ENCODE measurements at regions not wholly inside any gene's neighbourhood (a gene's known extent, or its start where the extent isn't known, plus 50 kb on each side); places are given as distances from the start of the nearest gene placed in this dataset.
"Not testable (repeated sequence)": the region's sequence is repeated elsewhere in the genome, so short reads cannot be mapped to it uniquely, and the experiment has no call there.

- FAIRE-seq (no peak), DNase-seq (ENCODE audit: low spot score) (no peak)
Measured at GRCh38 chr1:68828013-68828412, 331.1 kb upstream of the DEPDC1 start.

DNA sequence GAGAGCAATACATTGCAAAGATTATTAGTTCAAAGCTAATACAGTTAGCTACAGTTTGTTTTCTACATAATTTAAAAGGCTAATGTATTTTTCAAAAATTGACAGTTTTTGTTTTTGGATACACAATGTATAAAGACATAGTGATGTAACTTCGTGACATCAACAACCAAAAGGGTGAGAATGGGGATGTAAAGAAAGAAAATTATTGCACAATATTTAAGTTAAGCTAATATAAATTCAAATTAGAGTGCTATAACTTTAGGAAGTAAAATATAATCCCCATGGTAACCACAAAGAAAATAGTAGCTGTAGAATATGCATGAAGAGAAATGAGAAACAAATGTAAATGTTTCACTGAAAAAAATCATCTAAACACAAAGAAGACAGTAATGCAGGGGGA lies 334.4 kb upstream of the DEPDC1 start:
- FAIRE-seq (no peak), DNase-seq (ENCODE audit: low spot score) (no peak)

DNA sequence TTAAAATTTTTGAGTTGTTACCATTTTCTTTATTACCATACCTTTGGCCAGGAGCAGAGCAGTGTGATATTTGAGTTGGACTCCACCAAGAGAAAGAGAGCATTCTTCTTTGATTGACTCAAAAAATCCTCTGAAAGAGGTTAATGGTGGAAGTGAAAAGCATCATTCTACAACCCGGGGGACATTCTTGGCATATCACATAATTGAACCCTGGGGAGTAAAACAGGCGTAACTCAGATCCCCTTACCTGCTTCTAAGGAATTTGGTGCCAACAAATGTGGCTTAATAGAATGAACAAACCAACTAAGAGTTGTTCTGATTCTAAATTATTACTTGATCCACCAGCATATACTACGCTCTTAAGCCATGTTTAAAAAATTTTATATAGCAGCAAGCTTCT lies 351.1 kb upstream of the DEPDC1 start:
- FAIRE-seq = no peak
- DNase-seq (ENCODE audit: low spot score) = no peak

DNA sequence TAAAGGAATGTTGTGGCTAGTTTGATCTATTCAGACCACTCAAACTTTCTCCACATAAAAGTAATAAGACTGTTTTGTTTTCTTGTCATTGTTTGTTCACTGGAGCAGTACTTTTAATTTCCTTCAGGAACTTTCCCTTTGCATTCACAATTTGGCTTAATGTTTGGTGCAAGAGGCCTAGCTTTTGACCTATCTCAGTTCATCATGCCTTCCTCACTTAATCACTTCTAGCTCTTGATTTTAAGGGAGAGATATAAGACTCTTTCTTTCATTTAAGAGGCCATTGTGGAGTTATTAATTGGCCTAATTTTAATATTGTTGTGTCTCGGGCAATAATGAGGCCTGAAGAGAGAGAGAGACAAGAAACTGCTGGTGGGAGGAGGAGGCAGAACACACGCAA lies 371.7 kb upstream of the DEPDC1 start:
- FAIRE-seq (no peak), DNase-seq (ENCODE audit: low spot score) (no peak)

GRCh38 chr1:68873144-68873543 lies 376.3 kb upstream of the DEPDC1 start:
- no peak for DNase-seq (ENCODE audit: low spot score)
- no peak for FAIRE-seq

GRCh38 chr1:68881330-68882194 lies 384.7 kb upstream of the DEPDC1 start:
- peak; percentile 12 for DNase-seq (ENCODE audit: low spot score)
- not testable (repeated sequence) for FAIRE-seq

DNA sequence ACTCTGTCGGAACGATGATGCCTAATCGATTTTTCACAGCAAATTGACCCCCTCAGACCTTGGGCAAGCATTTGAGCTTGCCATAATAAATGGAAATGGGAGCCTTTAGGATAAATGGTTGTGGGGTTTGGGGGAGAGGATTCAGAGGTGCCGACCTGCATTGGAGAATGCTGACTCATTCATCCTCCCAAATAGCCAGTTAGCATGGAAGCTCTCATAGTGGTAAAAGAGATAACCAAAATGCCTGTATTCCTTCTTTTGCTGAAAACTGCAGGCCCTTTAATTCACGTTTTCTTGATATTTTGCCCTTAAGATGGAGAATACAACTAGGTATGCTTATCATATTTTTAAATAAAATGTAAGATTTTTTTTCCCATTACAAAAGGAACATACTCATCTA lies 392.6 kb upstream of the DEPDC1 start:
- DNase-seq (ENCODE audit: low spot score) (no peak), FAIRE-seq (no peak)

DNA sequence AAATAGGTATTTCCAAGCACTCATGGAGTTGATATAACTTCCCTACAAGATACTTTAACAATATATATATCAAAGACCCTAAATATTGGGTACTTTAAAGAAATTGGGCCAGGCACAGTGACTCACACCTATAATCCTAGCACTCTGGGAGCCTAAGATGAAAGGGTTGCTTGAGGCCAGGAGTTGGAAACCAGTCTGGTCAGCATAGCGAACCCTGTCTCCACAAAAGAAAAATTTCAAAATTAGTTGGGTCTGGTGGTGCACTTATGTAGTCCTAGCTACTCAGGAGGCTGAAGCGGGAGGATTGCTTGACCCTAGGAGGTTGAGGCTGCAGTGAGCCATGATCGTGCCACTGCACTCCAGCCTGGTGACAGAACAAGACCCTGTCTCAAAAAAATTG lies 393.9 kb upstream of the DEPDC1 start:
- no peak for DNase-seq (ENCODE audit: low spot score)
- FAIRE-seq = no peak

DNA sequence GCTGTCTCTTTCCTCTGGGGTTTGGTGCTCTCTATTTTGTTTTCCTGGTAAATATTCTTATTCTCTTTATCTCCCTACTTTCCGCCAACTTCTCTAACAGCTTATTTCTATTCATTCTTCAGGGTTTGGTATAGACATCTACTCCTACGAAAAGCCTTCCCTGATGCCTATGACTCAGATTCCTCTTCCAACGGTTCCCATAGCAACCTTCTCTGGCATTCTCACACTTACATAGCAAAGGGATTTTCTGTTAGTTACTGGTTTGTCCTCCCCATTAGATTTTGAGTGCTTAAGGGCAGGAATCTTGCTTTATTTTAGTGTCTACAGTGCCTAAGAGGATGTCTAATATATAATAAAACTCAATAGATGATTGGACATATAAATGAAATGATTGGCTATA lies 407.6 kb upstream of the DEPDC1 start:
- FAIRE-seq (no peak), DNase-seq (ENCODE audit: low spot score) (peak; percentile 20)

DNA sequence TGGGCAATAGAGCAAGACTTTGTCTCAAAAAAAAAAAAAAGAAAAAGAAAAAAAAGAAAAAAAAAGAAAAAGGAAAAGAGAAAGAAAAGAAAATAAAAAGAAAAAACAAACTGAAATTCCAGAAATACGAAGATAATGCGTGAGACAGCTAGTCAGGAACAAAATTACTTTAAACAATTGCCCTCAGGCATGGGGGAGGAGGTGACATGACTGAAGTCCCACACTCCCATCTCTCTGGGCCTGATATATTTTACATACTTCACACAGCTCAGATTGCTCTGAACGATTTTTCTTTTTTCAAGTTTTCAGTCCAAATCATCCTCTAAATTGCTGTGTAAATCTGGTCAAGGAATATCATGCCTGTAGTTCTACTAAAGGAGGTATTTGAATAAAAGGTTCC lies 409.5 kb upstream of the DEPDC1 start:
- DNase-seq (ENCODE audit: low spot score) = no peak
- no peak for FAIRE-seq

DNA sequence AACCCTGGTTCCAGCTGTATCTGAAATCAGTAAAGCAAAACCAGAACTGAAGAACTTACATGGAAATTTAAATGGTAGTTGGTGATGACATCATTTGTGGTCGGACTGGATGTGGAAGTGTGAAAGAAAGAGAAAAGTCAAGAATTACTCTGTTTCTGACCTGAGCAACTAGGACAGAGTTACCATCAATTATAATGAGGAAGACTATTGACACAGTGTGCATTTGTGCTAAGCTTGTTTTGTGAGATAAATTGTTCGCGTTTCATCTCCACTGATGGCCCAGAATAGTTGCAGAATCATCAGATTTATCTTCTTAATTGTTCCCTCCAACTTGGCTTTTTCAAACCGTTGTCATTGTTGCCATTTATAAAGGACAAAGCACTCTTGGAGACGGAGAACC lies 410.6 kb upstream of the DEPDC1 start:
- FAIRE-seq (no peak), DNase-seq (ENCODE audit: low spot score) (no peak)

GRCh38 chr1:68908316-68908715 lies 411.4 kb upstream of the DEPDC1 start:
- no peak for FAIRE-seq
- DNase-seq (ENCODE audit: low spot score) = no peak

DNA sequence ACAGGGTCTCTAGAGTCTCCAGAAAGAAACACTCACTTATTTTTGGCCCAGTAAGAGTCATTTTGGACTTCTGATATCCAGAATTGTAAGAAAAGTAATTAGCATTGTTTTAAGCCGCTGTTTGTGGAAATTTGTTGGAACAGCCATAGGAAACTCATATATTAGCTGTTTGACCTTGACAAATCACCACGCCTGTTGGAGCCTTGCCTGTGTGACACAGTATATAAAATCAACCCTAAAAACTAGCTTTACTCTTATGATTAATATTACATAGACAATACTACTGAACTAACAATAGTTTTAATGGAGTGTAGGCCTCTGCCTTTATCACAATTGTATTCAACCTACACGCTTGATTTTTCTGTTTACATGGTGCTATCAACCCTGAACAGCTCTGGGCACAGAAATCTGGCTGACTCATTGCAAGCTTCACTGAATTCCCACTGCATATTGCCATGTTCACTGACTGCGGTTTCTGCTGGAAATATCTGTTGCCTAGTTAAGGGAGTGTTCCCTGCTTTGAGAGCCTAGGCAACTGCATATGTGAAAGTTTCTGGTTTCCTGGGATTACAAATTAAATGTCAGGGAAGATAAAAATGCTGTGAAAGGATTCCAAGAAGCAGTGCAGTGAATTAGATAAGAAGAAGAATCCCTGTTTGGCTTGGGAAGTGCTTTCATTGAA lies 419.5 kb upstream of the DEPDC1 start:
- no peak for FAIRE-seq

DNA sequence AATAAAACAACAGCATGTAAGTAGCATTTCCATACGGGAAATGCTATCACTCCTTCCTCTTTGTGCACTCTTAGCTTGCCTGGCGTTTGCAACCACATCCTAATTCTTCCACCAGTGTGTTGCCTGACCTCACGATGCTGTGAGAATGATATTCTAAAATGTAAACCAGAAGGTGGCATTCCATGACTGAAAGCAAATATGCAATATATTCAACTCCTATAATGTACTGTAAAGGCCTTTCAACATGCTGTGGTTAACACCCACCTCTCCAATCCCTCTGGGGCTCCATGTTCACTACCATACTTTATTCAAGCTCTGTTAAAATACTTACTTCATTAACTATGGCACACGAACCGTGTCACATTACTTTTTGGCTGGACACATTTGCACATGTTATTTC lies 420.6 kb upstream of the DEPDC1 start:
- DNase-seq (ENCODE audit: low spot score) = no peak
- FAIRE-seq = no peak

More for the DNA sequence above, 419.5 kb upstream of the DEPDC1 start:
- peak; percentile 46 for DNase-seq (ENCODE audit: low spot score)

GRCh38 chr1:68918563-68918962 lies 421.7 kb upstream of the DEPDC1 start:
- FAIRE-seq (no peak), DNase-seq (ENCODE audit: low spot score) (no peak)

DNA sequence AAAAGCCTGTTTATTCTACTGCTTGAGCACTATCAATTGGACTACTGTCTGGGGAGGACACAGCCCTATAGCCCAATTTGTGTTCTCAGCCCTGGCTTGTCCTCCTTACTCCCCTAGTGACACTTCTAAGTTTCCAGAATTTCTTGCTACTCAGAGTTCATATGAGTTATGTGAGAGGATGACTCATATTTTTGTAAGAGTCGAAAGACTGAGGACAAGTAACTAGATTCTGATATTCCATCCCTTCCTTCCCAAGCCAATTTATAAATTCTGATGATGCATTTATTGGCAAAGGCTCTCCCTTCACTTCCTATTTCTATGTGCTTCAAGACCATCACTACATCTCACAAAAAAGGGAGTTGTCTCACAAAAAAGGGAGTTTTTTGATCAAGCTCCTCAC lies 422.2 kb upstream of the DEPDC1 start:
- no peak for FAIRE-seq
- DNase-seq (ENCODE audit: low spot score) = no peak

DNA sequence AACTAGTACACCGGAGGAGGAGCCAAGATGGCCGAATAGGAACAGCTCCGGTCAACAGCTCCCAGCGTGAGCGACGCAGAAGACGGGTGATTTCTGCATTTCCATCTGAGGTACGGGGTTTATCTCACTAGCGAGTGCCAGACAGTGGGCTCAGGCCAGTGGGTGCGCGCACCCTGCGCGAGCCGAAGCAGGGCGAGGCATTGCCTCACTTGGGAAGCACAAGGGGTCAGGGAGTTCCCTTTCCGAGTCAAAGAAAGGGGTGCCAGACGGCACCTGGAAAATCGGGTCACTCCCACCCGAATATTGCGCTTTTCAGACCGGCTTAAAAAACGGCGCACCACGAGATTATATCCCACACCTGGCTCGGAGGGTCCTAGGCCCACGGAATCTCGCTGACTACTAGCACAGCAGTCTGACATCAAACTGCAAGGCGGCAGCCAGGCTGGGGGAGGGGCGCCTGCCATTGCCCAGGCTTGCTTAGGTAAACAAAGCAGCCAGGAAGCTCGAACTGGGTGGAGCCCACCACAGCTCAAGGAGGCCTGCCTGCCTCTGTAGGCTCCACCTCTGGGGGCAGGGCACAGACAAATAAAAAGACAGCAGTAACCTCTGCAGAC lies 426.7 kb upstream of the DEPDC1 start:
- DNase-seq (ENCODE audit: low spot score); FAIRE-seq: not testable (repeated sequence)

DNA sequence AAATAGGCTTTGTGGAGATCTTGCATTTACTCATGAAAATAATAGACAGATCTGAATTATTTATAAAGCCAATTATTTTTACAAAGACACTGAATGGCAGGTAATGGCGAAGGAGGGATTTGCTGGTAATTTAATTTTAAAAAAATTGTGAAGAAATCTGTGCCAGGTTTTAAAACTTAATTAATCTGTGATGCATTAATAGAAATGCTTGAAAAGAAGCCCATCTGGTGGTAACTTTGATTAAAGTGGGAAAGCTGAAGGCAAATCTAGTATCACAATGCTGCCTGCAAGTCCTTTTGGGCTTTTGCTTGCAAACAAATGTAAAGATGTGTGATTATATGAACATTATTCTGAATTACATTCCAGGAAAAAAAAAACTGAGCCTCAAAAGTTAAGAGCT lies 433.2 kb upstream of the DEPDC1 start:
- FAIRE-seq = no peak
- DNase-seq (ENCODE audit: low spot score) = no peak

- FAIRE-seq (no peak), DNase-seq (ENCODE audit: low spot score) (no peak)
Measured at GRCh38 chr1:68936530-68936929, 439.6 kb upstream of the DEPDC1 start.

- no peak for FAIRE-seq
Measured at GRCh38 chr1:68938051-68938666, 441.3 kb upstream of the DEPDC1 start.

DNA sequence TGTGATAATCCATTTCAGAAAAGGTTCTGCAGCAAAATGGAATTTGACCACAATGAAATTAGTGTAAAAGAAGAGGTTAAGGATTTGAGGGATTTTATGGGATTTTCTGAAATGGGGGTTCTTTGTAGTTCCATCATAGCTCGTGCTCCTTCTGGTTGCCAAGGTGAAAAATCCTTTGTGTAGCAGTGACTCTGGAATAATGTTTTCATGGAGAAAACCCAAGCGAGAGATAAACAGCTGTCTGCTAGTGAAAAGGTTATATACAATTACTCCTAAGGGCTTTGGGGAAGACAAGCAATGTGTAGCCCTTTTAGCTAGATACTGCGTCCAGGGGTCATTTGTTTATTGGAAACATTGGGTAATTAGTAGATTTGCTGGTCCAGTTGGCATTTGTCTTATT lies 453.2 kb upstream of the DEPDC1 start:
- DNase-seq (ENCODE audit: low spot score) (no peak), FAIRE-seq (no peak)

More at GRCh38 chr1:68938051-68938666, 441.3 kb upstream of the DEPDC1 start:
- DNase-seq (ENCODE audit: low spot score) = no peak

DNA sequence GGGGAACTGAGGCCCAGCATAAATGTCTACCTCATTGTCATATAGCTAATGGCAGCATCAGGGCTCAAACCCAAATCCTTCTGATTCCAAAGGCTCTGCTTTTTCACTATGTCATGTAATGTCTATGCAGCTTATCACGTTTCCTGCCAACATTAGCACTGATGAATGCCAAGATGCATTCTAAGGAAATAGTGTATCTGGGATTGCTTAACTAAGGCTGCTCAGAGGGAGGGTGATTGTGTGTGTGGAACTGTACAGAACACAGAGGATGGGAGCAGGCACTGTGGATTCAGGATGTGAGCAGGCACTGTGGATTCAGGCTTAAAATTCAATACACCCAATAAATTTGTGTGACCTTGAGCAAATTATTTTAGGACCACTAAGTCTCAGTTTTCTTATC lies 456.4 kb upstream of the DEPDC1 start:
- no peak for FAIRE-seq

More for the DNA sequence above, 456.4 kb upstream of the DEPDC1 start:
- no peak for DNase-seq (ENCODE audit: low spot score)
